SK-N-SH treated with all-trans-retinoic acid at 6 μM for 48 hours (cell line): ENCODE measurements at regions not wholly inside any gene's neighbourhood (a gene's known extent, or its start where the extent isn't known, plus 50 kb on each side); places are given as distances from the start of the nearest gene placed in this dataset.

Experiments used
- BACH2 ChIP-seq: fragments of 250-450 bp; sonication (Bioruptor Pico); IDR thresholded peaks from 2 replicates; pipeline ENCODE4 v1.9.0; 2021; ENCODE audit warnings: mild to moderate bottlenecking, borderline replicate concordance
- CREB5 ChIP-seq: fragments of 250-450 bp; sonication (Bioruptor Pico); IDR thresholded peaks from 2 replicates; pipeline ENCODE4 v1.5.1; 2020; ENCODE audit warnings: low read depth, mild to moderate bottlenecking, moderate library complexity
- CSRNP3 ChIP-seq: fragments of 250-450 bp; sonication (Bioruptor Pico); IDR thresholded peaks from 2 replicates; pipeline ENCODE4 v1.5.1; 2021; ENCODE audit warnings: mild to moderate bottlenecking, moderate library complexity
- GLIS3 ChIP-seq: fragments of 250-450 bp; sonication (Bioruptor Pico); IDR thresholded peaks from 2 replicates; pipeline ENCODE4 v1.5.0; 2020; ENCODE audit warnings: mild to moderate bottlenecking, moderate library complexity
- PATZ1 ChIP-seq: fragments of 250-450 bp; sonication (Bioruptor Pico); IDR thresholded peaks from 2 replicates; pipeline ENCODE4 v1.8.0; 2020; ENCODE audit warnings: mild to moderate bottlenecking, moderate library complexity, borderline replicate concordance
- RARB ChIP-seq: fragments of 250-450 bp; sonication (Bioruptor Pico); IDR thresholded peaks from 2 replicates; pipeline ENCODE4 v1.8.0; 2021; ENCODE audit warnings: mild to moderate bottlenecking, moderate library complexity
- ZFP30 ChIP-seq: fragments of 450-650 bp; formaldehyde crosslinking; IDR thresholded peaks from 2 replicates; pipeline ENCODE4 v1.5.0; 2022; ENCODE audit warnings: mild to moderate bottlenecking, moderate library complexity
- ZNF8 ChIP-seq: fragments of 450-650 bp; formaldehyde crosslinking; IDR thresholded peaks from 2 replicates; pipeline ENCODE4 v1.5.0; 2020; ENCODE audit warnings: mild to moderate bottlenecking, moderate library complexity

GRCh38 chr10:121327727-121328126 lies 270.5 kb downstream of the FGFR2 start:
- TF ChIP-seq PATZ1 (CRISPR knock-in tag) = no peak
- TF ChIP-seq RARB (CRISPR knock-in tag) = no peak
- TF ChIP-seq CREB5 (CRISPR knock-in tag) = no peak
- no peak for TF ChIP-seq CSRNP3 (CRISPR knock-in tag)
- no peak for TF ChIP-seq GLIS3 (CRISPR knock-in tag)
- TF ChIP-seq BACH2 (CRISPR knock-in tag) = no peak
- TF ChIP-seq ZNF8 (CRISPR knock-in tag) = peak; percentile 24; the same call in 1 of the 2 replicates
- no peak for TF ChIP-seq ZFP30 (CRISPR knock-in tag)
